ENCODE measurements at regions not wholly inside any gene's neighbourhood (a gene's known extent, or its start where the extent isn't known, plus 50 kb on each side); places are given as distances from the start of the nearest gene placed in this dataset.

DNA sequence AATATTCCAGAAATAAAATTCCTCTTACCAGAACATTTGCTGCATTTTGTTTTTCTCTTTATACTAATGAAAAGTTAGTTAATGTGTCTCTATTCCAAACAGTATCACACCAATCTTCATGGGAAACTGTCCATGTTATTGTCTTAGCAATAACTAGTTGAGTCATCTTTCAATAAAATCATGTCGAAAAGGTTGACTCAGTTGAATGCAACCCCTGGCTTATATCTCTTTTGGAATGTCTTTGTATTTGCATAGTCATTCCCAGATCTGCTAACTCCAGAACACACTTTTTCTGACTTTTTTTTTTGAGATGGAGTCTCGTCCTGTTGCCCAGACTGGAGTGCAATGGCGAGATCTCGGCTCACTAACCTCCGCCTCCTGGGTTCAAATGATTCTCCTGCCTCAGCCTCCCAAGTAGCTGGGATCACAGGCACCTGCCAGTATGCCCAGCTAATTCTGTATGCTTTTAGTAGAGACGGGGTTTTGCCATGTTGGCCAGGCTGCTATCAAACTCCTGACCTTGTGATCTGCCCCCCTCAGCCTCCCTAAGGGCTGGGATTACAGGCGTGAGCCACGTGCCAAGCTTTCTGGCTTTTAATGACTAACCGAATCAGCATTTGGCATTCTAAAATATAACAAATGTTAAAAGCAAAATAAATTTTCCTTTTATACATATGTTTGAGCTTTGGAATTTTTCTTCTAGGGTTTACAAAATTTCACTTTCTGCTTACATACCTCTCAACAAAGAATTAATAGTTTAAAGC, 133.2 kb upstream of the GULP1 start:
- DNase-seq = no peak

DNA sequence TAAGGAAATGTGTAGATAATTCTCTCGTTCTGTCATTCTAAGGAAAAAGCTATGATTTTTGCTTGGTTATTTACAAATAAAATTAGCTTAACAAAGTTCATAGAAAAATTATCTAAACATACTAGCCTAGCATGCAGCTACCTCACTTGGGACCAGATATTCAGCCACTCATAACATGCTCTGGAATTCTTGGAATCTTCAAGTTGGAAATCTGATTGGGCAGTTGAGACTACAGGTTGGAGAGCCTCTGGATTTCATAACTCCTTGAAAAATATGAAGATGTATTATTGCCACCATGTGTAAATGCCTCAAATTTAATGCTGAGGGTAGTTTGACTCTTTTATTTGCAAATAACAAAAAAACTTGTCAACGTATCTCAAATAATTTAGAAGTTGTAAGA, 132.2 kb upstream of the GULP1 start:
- no peak for DNase-seq

DNA sequence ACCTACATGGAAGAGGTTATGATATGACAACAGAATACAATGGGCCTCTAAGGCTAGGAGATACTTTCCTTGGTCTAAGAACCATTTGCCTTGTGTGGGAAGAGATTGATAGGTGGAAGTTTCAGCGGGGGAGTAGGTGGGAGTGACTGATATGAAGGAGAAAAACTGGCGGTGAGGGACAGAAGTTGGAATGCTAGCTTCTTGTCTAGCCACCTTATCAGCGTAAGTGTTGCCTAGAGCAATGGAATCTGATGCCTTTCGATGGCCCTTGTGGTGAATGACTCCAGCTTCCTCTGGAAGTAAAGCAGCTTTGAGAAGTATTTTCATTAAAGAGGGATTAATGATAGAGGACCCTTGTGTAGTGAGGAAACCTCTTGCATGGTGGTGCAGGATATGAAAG, 121.3 kb upstream of the GULP1 start:
- DNase-seq = no peak

- DNase-seq = no peak
Measured at GRCh38 chr2:188176620-188177019, 115.1 kb upstream of the GULP1 start.

GRCh38 chr2:188181067-188181838, 110.4 kb upstream of the GULP1 start:
- DNase-seq = no peak

DNA sequence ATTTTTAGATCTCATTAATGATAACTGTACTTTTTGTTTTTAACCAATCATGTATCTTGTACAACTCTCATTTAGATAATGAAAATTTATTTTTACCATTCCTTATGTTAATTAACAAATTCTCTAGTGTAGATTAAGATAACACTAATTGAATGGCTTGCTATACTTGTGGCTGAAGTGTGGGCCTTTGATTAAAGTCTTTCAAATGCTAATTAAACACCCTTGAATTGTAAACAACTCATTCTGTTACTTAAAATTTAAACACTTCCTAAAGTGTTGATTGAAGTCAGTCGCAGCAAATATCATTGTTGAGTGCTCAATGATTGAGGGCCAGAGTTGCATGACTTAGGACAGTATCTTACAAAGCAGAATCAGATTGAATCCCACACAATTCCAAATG, 109.8 kb upstream of the GULP1 start:
- no peak for DNase-seq

GRCh38 chr2:188187726-188188125, 103.9 kb upstream of the GULP1 start:
- DNase-seq = no peak

- DNase-seq = no peak
Measured at GRCh38 chr2:188189356-188189755, 102.3 kb upstream of the GULP1 start.

- DNase-seq = no peak
Measured at GRCh38 chr2:188193230-188193629, 98.4 kb upstream of the GULP1 start.

DNA sequence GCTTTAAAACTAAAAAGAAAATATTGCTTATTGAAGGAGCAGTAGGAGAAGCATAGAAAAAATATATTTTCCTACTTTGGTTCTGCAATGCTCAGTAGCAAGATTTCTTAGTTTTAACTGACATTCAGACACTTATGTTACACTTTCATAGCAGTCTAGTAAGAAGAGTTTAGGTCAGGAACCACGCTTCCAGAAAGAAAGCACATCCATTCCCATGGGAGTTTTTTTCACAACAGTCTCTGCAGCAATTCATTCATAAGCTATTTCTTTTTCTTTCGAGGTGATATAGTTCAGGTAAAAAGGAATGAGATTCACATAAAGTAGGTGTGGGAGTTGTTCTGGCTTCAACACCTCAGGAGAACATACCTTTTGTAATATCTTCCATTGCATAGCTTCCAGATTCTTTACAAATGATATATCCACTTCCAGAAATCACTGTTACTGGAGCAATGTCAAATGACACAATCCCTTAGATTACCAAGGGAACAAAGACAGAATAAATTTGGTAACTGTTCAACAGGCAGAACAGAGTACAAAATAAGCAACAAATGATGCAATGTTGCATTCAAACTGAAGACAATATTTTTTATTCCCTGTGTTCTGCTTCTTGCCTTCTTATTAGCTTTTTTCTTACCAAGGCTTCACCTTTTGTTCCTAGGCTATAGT, 95.2 kb upstream of the GULP1 start:
- DNase-seq = no peak

- DNase-seq = no peak
Measured at GRCh38 chr2:188199716-188200128, 92.0 kb upstream of the GULP1 start.

DNA sequence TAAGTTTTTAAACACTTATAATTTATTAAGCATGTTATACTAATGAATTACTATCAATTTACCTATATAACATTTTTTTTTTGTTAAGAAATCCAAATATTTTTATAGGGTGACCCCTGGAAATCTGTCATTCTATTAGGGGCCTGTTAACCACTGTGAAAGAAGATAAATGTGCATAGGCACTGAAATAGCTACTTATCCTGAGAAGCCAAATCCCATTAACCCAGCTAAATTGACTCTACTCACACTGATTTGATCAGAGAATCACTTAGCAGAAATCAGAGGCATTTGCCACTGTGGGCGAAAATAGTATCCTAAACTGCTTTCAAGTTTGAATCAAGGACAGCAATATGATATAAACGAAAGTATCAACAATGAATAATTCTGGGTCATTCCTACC, 90.0 kb upstream of the GULP1 start:
- no peak for DNase-seq

GRCh38 chr2:188202777-188203176, 88.9 kb upstream of the GULP1 start:
- DNase-seq = no peak

DNA sequence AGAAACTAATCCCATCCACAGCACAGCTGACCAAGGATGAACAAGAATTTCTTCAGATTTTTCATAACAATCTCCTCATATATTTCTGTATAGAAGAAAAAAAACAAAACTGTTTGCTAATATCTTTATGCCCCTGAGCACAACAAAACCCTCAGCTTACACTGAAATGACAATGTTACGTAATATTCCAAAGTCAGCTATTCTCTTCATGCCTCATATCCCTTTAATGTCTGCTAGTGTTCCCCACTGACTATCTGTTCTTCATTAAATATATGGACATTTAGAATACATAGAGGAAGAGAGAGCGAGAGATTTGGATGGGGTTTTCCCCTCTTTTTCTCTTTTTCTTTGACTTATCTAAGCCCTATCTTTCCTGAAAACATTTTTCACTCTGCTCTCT, 87.9 kb upstream of the GULP1 start:
- DNase-seq = no peak

DNA sequence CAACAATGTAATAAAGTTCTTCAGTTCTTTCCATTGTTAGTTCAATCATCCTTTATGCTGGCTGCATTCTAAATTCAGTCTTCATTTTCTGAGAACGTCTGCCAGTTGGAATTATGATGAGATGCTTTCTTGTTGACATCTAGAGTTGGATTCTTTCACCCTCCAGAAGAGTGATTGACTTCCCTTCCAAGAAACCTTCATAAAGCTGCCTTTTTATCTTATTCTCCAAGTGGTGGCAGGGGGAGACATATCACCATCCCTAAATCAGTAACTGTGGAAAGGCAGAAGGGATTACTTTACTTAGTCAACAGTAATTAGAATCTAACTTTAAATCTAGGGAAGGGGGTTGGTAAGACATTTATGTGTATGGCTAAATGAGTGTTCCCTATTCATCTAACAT, 86.8 kb upstream of the GULP1 start:
- no peak for DNase-seq

GRCh38 chr2:188207554-188207953, 84.1 kb upstream of the GULP1 start:
- no peak for DNase-seq

GRCh38 chr2:188209218-188209617, 82.5 kb upstream of the GULP1 start:
- no peak for DNase-seq

- DNase-seq = no peak
Measured at GRCh38 chr2:188217264-188217663, 74.4 kb upstream of the GULP1 start.

DNA sequence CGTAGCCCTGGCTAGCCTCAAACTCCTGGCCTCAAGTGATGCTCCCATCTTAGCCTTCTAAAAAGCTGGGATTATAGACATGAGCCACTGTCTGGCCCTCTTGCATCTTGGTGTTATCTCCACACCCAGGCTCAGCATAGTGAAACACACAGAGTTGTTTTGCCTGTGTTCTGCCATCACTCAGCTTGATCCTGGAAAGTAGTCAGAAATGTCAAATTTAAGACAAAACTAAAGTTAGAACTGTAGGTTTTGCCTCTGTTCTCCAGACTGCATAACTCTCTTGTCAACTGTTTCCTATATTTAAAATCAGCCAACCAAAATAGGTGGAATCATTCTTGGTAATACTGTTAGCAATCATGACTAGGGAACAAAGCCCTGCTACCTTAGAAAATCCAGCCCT, 72.1 kb upstream of the GULP1 start:
- no peak for DNase-seq

DNA sequence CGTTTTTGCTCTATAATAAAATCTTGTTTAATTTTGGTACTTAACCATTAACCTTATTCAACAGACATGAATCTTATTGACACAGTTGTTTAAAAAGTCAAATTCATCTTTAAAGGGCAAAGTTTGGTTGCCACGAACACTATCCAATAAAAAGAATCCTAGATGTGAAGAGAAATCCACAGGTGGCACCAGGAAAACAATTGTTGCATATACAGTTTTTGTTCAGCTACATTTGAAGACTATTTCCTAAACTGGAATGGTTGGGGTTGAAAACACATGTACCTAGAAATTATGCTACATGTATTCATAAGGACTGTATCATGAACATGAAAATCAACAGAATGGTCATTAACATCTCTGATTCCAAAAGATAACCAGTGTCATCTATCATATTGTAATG, 71.1 kb upstream of the GULP1 start:
- no peak for DNase-seq

DNA sequence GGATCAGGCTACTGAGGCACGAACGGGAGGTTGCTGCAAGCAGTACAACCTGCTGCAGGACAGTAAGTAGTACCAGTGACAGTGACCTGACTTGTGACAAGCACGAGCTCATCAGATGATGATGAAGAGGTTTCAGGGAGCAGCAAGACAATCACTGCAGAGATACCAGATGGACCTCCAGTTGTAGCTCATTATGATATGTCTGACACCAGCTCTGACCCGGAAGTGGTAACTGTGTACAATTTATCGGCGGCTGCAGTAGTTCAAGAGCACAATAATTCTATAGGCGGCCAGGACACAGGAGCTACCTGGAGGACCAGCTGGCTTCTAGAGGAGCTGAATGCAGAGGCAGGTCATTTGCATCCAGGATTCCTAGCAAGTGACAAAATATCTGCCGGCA, 64.0 kb upstream of the GULP1 start:
- DNase-seq = no peak

DNA sequence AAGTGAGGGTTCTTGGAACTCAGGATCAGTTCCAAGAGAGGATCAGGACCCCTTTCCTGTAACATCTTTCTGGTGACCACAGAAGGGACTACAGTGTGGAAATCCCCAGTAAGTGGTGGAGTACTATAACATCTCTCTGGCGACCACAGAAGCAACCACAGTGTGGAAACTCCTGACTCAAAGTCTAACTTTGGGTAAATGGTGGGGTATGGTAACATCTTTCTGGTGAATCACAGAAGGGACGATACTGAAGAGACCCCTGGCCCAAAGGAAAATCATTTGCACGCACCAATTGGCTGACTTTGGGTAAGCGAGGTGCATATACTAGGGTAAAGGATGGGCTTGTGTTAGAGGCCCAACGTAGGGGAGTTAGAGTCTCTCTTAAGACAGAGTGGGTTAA, 56.3 kb upstream of the GULP1 start:
- no peak for DNase-seq

DNA sequence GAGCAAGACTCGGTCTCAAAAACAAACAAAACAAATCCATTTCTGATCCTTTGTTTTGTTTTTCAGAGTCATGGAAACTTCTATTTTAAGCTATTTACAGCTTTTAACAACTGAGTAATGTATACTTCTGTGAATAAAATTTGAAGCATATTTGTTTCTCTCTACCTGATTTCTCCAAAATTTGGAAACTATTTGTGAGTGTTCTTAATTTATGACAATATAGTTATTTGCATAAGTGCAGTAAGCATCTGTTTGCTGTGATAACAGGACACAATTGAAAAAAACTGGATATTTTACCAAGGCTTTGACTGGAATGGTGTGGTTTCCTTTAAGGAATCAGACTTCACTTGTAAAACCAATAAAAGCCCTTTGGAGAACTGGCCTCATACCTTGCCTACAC, 53.3 kb upstream of the GULP1 start:
- DNase-seq = no peak

All from NCI-H345 (cell line).